B cell (primary cell): ENCODE measurements at regions not wholly inside any gene's neighbourhood (a gene's known extent, or its start where the extent isn't known, plus 50 kb on each side); places are given as distances from the start of the nearest gene placed in this dataset.

ENCODE experiments used
- ATAC-seq: fragments of 200-7000 bp; cut with Tn5 transposase; one replicate; pipeline ENCODE4 v1.10.0; 2021; ENCODE audit warnings: low read depth, mild to moderate bottlenecking, moderate number of reproducible peaks, moderate library complexity
- CTCF ChIA-PET: fragments of 350-600 bp; sonication (Branson Sonifier 250); formaldehyde crosslinking; loops from one replicate; lab custom pipeline; 2021; ENCODE audit warnings: antibody characterized with exemption, inconsistent platforms; lab: Charles Lee
- POLR2A ChIA-PET: fragments of 350-600 bp; sonication (Branson Sonifier 250); formaldehyde crosslinking; loops from one replicate; lab custom pipeline; 2021; ENCODE audit warnings: antibody characterized with exemption; lab: Charles Lee
- DNase-seq: peaks from one replicate; pipeline ENCODE4 v3.0.0; 2013
- H2AFZ ChIP-seq: 2 replicates; pipeline ENCODE4 v1.6.1; 2012; ENCODE audit warnings: mild to moderate bottlenecking, low read depth, low read length; ENCODE audit not compliant: insufficient read depth, poor library complexity, severe bottlenecking
- H3K27ac ChIP-seq, 2 donors: 1 replicate in 1 of 2; 2 replicates in 1 of 2; pipeline ENCODE4 v1.5.1; 2012 to 2013; ENCODE audit warnings: low read length in 2 of 2, mild to moderate bottlenecking in 2 of 2, moderate library complexity in 1 of 2
- H3K27me3 ChIP-seq, 4 experiments: fragments of 200-600 bp in 1 of 4; sonication (generic) in 1 of 4; replicated peaks in 1 of 4; 1 replicate in 2 of 4; 2 replicates in 2 of 4; pipeline versions ENCODE4 v1.6.1 to v1.7.0; 2013 to 2016; ENCODE audit warnings: low read length in 3 of 4, mild to moderate bottlenecking in 2 of 4, mixed read lengths in 1 of 4, moderate library complexity in 1 of 4; ENCODE audit not compliant: insufficient read depth in 4 of 4, control insufficient read depth in 3 of 4; ENCODE audit errors: control extremely low read depth in 1 of 4
- H3K36me3 ChIP-seq, 2 experiments: replicated peaks in 1 of 2; 1 replicate in 1 of 2; 2 replicates in 1 of 2; pipeline versions ENCODE4 v1.6.1 to v1.7.1; 2013; ENCODE audit warnings: low read length in 1 of 2; ENCODE audit not compliant: insufficient read depth in 2 of 2, control insufficient read depth in 1 of 2; ENCODE audit errors: control extremely low read depth in 1 of 2, extremely low read depth in 1 of 2
- H3K4me1 ChIP-seq, 2 donors: fragments of 200-600 bp in 1 of 2; sonication (generic) in 1 of 2; 1 replicate in 1 of 2; 2 replicates in 1 of 2; pipeline versions ENCODE4 v1.5.1 to v1.6.1; 2013 to 2017; ENCODE audit warnings: low read length in 2 of 2; ENCODE audit not compliant: control insufficient read depth in 2 of 2, insufficient read depth in 2 of 2
- H3K4me2 ChIP-seq: replicated peaks from 2 replicates; pipeline ENCODE3; 2012; ENCODE audit warnings: mild to moderate bottlenecking, low read depth, low read length; ENCODE audit not compliant: poor library complexity, severe bottlenecking
- H3K4me3 ChIP-seq, 5 experiments: fragments of 200-600 bp in 1 of 5; sonication (generic) in 1 of 5; 1 replicate in 3 of 5; 2 replicates in 2 of 5; pipeline versions ENCODE4 v1.5.1 to v1.7.0; 2011 to 2016; ENCODE audit warnings: low read length in 4 of 5, mild to moderate bottlenecking in 4 of 5, low read depth in 2 of 5, control low read depth in 1 of 5, moderate library complexity in 1 of 5; ENCODE audit not compliant: insufficient read depth in 1 of 5; ENCODE audit errors: control extremely low read depth in 1 of 5, extremely low read depth in 1 of 5
- H3K79me2 ChIP-seq: fragments of 200-600 bp; sonication (generic); one replicate; pipeline ENCODE4 v1.6.0; 2016; ENCODE audit warnings: low read length; ENCODE audit not compliant: control insufficient read depth, insufficient read depth
- H3K9ac ChIP-seq: fragments of 200-600 bp; sonication (generic); 2 replicates; pipeline ENCODE4 v1.6.1; 2017; ENCODE audit warnings: mild to moderate bottlenecking, low read length, moderate library complexity
- H3K9me3 ChIP-seq, 3 donors: one replicate each; pipeline versions ENCODE4 v1.6.1 to v1.7.1; 2013; ENCODE audit warnings: low read length in 2 of 3; ENCODE audit not compliant: control insufficient read depth in 2 of 3, insufficient read depth in 1 of 3; ENCODE audit errors: control extremely low read depth in 1 of 3
- H4K20me1 ChIP-seq: 2 replicates; pipeline ENCODE4 v1.6.0; 2012; ENCODE audit warnings: mild to moderate bottlenecking, low read length; ENCODE audit not compliant: insufficient read depth, control insufficient read depth, poor library complexity, severe bottlenecking
- H3K27ac Mint-ChIP-seq: one replicate; pipeline ENCODE4 v1.8.0; 2021; ENCODE audit warnings: mixed read lengths
- H3K27me3 Mint-ChIP-seq: one replicate; pipeline ENCODE4 v1.8.0; 2021; ENCODE audit warnings: mixed read lengths
- H3K4me1 Mint-ChIP-seq: one replicate; pipeline ENCODE4 v1.8.0; 2021; ENCODE audit warnings: mixed read lengths
- H3K4me3 Mint-ChIP-seq: one replicate; pipeline ENCODE4 v1.8.0; 2021; ENCODE audit warnings: mixed read lengths
- H3K9me3 Mint-ChIP-seq: one replicate; pipeline ENCODE4 v1.8.0; 2022; ENCODE audit warnings: mixed read lengths; ENCODE audit not compliant: insufficient read depth
- EZH2 ChIP-seq: IDR thresholded peaks from 2 replicates; pipeline ENCODE4 v1.6.1; 2012; ENCODE audit warnings: borderline replicate concordance, low read depth, mild to moderate bottlenecking, moderate library complexity, low read length; ENCODE audit not compliant: insufficient read depth, poor library complexity, severe bottlenecking
- WGBS: methylation state at CpG from one replicate; pipeline ENCODE4 v1.1.5; 2013; ENCODE audit warnings: missing lambda C conversion rate; ENCODE audit not compliant: insufficient coverage; 5-methylcytosine and 5-hydroxymethylcytosine counted together
- intact Hi-C: fragments of 100-400 bp; cut with micrococcal nuclease; formaldehyde crosslinking; loops from one replicate; pipeline ENCODE4 v1.10.0; 2022
- TF ChIP-seq, protein P1 (sequence below): fragments of 200-600 bp; IDR thresholded peaks from one replicate; pipeline ENCODE4 v1.8.0; 2022; ENCODE audit warnings: antibody characterized with exemption, mild to moderate bottlenecking

DNA sequence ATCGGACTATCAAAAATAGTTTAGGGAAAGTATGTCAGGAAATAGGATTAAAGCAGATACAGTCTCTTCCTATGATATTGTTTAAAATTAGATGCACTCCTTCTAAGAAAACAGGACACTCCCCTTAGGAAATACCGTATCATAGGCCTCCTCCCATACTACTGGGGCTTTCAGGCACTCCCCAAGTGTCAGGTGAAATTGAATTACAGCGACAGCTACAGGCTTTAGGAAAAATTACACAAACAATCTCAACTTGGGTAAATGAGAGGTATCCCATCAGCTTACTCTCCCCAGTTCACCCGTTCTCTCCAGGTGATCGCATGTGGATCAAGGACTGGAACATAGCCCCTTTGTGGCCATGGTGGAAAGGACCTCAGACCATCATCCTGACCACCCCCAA, 110.4 kb upstream of the EPB41L4A start:
- no peaks in the 10 kb centered on the region for H3K27me3 Mint-ChIP-seq
- H3K4me1 Mint-ChIP-seq: peaks cover 93% of the 10 kb centered on the region
- no peak for TF ChIP-seq EZH2
- TF ChIP-seq, protein P1, sequence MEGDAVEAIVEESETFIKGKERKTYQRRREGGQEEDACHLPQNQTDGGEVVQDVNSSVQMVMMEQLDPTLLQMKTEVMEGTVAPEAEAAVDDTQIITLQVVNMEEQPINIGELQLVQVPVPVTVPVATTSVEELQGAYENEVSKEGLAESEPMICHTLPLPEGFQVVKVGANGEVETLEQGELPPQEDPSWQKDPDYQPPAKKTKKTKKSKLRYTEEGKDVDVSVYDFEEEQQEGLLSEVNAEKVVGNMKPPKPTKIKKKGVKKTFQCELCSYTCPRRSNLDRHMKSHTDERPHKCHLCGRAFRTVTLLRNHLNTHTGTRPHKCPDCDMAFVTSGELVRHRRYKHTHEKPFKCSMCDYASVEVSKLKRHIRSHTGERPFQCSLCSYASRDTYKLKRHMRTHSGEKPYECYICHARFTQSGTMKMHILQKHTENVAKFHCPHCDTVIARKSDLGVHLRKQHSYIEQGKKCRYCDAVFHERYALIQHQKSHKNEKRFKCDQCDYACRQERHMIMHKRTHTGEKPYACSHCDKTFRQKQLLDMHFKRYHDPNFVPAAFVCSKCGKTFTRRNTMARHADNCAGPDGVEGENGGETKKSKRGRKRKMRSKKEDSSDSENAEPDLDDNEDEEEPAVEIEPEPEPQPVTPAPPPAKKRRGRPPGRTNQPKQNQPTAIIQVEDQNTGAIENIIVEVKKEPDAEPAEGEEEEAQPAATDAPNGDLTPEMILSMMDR: peak; percentile 66
- H3K4me1 ChIP-seq: peaks cover 81 to 83% of the 10 kb centered on the region in 2 donors
- H3K27ac ChIP-seq: peak overlapping the region in 1 of 2 donors; percentile 61
- H4K20me1 ChIP-seq: no peaks in the 10 kb centered on the region
- no peak overlapping the region for H3K9ac ChIP-seq
- intact Hi-C loops: loop anchor here (1.0 to 10.0 kb wide), 4 partner anchors 111 to 985 kb away; partner anchors contain the start of genes EPB41L4A and YTHDC2
- POLR2A ChIA-PET: interaction anchor here (1.4 kb wide), 1 partner anchor 110 kb away, joined by 4 read pairs; the partner anchor contains the start of gene EPB41L4A
- no peak overlapping the region for H3K4me3 ChIP-seq
- ATAC-seq (no peak), DNase-seq (peak; percentile 56)
- no peak overlapping the region for H3K4me2 ChIP-seq
- H3K9me3 Mint-ChIP-seq: peaks cover 2% of the 10 kb centered on the region
- H3K79me2 ChIP-seq: peaks cover 30% of the 10 kb centered on the region
- H3K9me3 ChIP-seq: peaks cover 0 to 13% (median 0%) of the 10 kb centered on the region in 3 donors
- no peaks in the 10 kb centered on the region for H3K27me3 ChIP-seq
- peaks cover 0 to 6% of the 10 kb centered on the region in 2 experiments for H3K36me3 ChIP-seq
- H3K4me3 Mint-ChIP-seq: no peak overlapping the region
- WGBS: 0% methylated on average over 1 of the region's 5 CpGs
- no peak overlapping the region for H2AFZ ChIP-seq
- CTCF ChIA-PET: interaction anchor here (0.9 to 8.8 kb wide), 16 partner anchors 9 to 1019 kb away, joined by 3 to 86 read pairs (median 8); partner anchors contain the start of genes APC and EPB41L4A
- H3K27ac Mint-ChIP-seq: peak overlapping the region; percentile 85

DNA sequence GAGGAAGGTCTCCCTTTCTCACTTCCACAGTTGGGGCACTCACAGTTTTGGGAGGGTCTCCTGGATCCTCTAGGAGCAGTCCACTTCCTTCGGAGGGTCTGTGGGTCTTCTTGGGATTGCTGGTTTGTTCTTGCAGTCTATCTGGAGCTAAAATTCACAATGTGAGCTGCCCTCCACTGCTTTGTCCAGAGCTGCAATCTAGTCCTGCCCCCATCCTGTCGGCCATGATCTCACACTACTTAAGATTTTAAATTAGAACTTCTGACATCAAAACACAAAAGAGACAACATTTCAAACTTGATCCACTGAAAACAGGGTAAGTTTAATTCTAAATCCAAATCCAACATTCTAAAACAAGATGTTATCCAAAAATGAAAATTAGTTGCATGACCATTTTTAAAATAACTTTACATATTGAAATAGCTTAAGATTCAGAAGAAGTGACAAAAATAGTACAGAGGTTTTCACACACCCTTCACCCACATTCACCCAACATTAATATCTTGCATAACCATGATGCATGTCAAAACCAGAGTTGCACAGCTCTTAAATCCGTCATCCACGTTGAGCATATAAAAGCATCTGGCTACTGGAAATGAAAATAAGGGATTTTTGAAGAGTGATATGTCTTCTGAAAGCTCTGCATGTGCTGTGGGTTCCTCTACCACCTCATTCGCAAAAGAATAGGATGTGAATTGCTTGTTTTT, 113.7 kb upstream of the EPB41L4A start:
- Histone ChIP-seq H3K79me2 (peaks cover 8% of the 10 kb centered on the region), H3K4me1 (peaks cover 57 to 66% of the 10 kb centered on the region in 2 donors), H3K36me3 (peaks cover 0 to 2% of the 10 kb centered on the region in 2 experiments), H3K27me3 (no peaks in the 10 kb centered on the region), H3K9me3 (peaks cover 0 to 5% (median 0%) of the 10 kb centered on the region in 3 donors), H3K9ac (peak overlapping the region; percentile 54), H3K27ac (peak overlapping the region; percentile 76 to 85), H2AFZ (peak overlapping the region; percentile 65), H4K20me1 (no peaks in the 10 kb centered on the region), H3K4me3 (peak overlapping the region in 4 of 5 experiments; percentile 21 to 34 (median 28)), H3K4me2 (peak overlapping the region; percentile 59)
- POLR2A ChIA-PET: interaction anchor here (1.5 kb wide), 1 partner anchor 9 kb away, joined by 3 read pairs; no protein-coding TSS in a partner anchor
- H3K27me3 Mint-ChIP-seq: no peaks in the 10 kb centered on the region
- intact Hi-C loops: loop anchor here (2.0 to 5.0 kb wide), 2 partner anchors 16 to 41 kb away; no protein-coding TSS in a partner anchor
- ATAC-seq (peak; percentile 26), DNase-seq (no peak)
- H3K4me1 Mint-ChIP-seq: peaks cover 73% of the 10 kb centered on the region
- CTCF ChIA-PET: interaction anchor here (0.6 to 8.8 kb wide), 12 partner anchors 7 to 395 kb away, joined by 3 to 86 read pairs (median 4); partner anchors contain the start of gene EPB41L4A
- peak overlapping the region; percentile 97 for H3K27ac Mint-ChIP-seq
- H3K9me3 Mint-ChIP-seq: no peaks in the 10 kb centered on the region
- 60% methylated on average over 2 of the region's 5 CpGs for WGBS
- peak overlapping the region; percentile 83 for H3K4me3 Mint-ChIP-seq
- no peak for TF ChIP-seq EZH2
- TF ChIP-seq, protein P1: no peak
